Endothelial cell of umbilical vein (primary cell): ENCODE measurements at regions not wholly inside any gene's neighbourhood (a gene's known extent, or its start where the extent isn't known, plus 50 kb on each side); places are given as distances from the start of the nearest gene placed in this dataset.

Source experiments
- CTCF ChIP-seq, 2 donors: IDR thresholded peaks; 1 replicate in 1 of 2; 2 replicates in 1 of 2; pipeline ENCODE4 v1.5.1; 2011; ENCODE audit warnings: low read length in 2 of 2, mild to moderate bottlenecking in 2 of 2, moderate library complexity in 2 of 2, control low read depth in 1 of 2, inconsistent platforms in 1 of 2, low read depth in 1 of 2; ENCODE audit not compliant: insufficient read depth in 1 of 2; ENCODE audit errors: extremely low read depth in 1 of 2
- EZH2 ChIP-seq: IDR thresholded peaks from 2 replicates; pipeline ENCODE4 v1.6.1; 2012; ENCODE audit warnings: borderline replicate concordance, low read depth, mild to moderate bottlenecking, moderate library complexity, low read length, inconsistent platforms; ENCODE audit not compliant: severe bottlenecking
- MAX ChIP-seq: IDR thresholded peaks from 2 replicates; pipeline ENCODE4 v1.6.1; 2011; ENCODE audit not compliant: insufficient read depth, insufficient read length

- TF ChIP-seq CTCF (IDR thresholded peaks at IDR 0.05; ENCODE audit: extremely low read depth in 1 of 2, insufficient read depth in 1 of 2, low read depth in 1 of 2, low read length in 2 of 2) (no peak), EZH2 (no peak), MAX (no peak)
Measured at GRCh38 chr12:23174917-23175316, 549.9 kb downstream of the ETNK1 start.
